ENCODE measurements at regions not wholly inside any gene's neighbourhood (a gene's known extent, or its start where the extent isn't known, plus 50 kb on each side); places are given as distances from the start of the nearest gene placed in this dataset.

GRCh38 chr14:98605043-98605442 lies 667.0 kb downstream of the BCL11B start:
- in situ Hi-C loops (cut with MboI; ENCODE audit: low sequenced_read_pairs) = no loop called here

- in situ Hi-C loops (cut with MboI; ENCODE audit: low sequenced_read_pairs) = no loop called here
These were observed 665.9 kb downstream of the BCL11B start for GRCh38 chr14:98606041-98606640.

GRCh38 chr14:98606816-98607215 lies 665.2 kb downstream of the BCL11B start:
- in situ Hi-C loops (cut with MboI; ENCODE audit: low sequenced_read_pairs) = no loop called here

- in situ Hi-C loops (cut with MboI; ENCODE audit: low sequenced_read_pairs) = no loop called here
These were observed 664.6 kb downstream of the BCL11B start for GRCh38 chr14:98607341-98607910.

GRCh38 chr14:98608071-98609060 lies 663.6 kb downstream of the BCL11B start:
- in situ Hi-C loops (cut with MboI; ENCODE audit: low sequenced_read_pairs) = no loop called here

- in situ Hi-C loops (cut with MboI; ENCODE audit: low sequenced_read_pairs) = no loop called here
These were observed 659.4 kb downstream of the BCL11B start for GRCh38 chr14:98612434-98613200.

- in situ Hi-C loops (cut with MboI; ENCODE audit: low sequenced_read_pairs) = no loop called here
These were observed 657.3 kb downstream of the BCL11B start for GRCh38 chr14:98614741-98615140.

GRCh38 chr14:98622208-98623051 lies 649.6 kb downstream of the BCL11B start:
- in situ Hi-C loops (cut with MboI; ENCODE audit: low sequenced_read_pairs) = no loop called here

GRCh38 chr14:98623788-98624415 lies 648.1 kb downstream of the BCL11B start:
- in situ Hi-C loops (cut with MboI; ENCODE audit: low sequenced_read_pairs) = no loop called here

- in situ Hi-C loops (cut with MboI; ENCODE audit: low sequenced_read_pairs) = no loop called here
These were observed 638.6 kb downstream of the BCL11B start for GRCh38 chr14:98633380-98633779.

GRCh38 chr14:98634043-98634820 lies 637.8 kb downstream of the BCL11B start:
- in situ Hi-C loops (cut with MboI; ENCODE audit: low sequenced_read_pairs) = no loop called here

GRCh38 chr14:98638366-98638765 lies 633.6 kb downstream of the BCL11B start:
- in situ Hi-C loops (cut with MboI; ENCODE audit: low sequenced_read_pairs) = no loop called here

GRCh38 chr14:98647754-98648153 lies 624.2 kb downstream of the BCL11B start:
- in situ Hi-C loops (cut with MboI; ENCODE audit: low sequenced_read_pairs) = no loop called here

- in situ Hi-C loops (cut with MboI; ENCODE audit: low sequenced_read_pairs) = no loop called here
These were observed 621.0 kb downstream of the BCL11B start for GRCh38 chr14:98651037-98651436.

GRCh38 chr14:98665007-98665406 lies 607.0 kb downstream of the BCL11B start:
- in situ Hi-C loops (cut with MboI; ENCODE audit: low sequenced_read_pairs) = no loop called here

- in situ Hi-C loops (cut with MboI; ENCODE audit: low sequenced_read_pairs) = no loop called here
These were observed 605.5 kb downstream of the BCL11B start for GRCh38 chr14:98666545-98666944.

GRCh38 chr14:98682033-98682432 lies 590.0 kb downstream of the BCL11B start:
- in situ Hi-C loops (cut with MboI; ENCODE audit: low sequenced_read_pairs) = no loop called here

- in situ Hi-C loops (cut with MboI; ENCODE audit: low sequenced_read_pairs) = no loop called here
These were observed 589.3 kb downstream of the BCL11B start for GRCh38 chr14:98682726-98683125.

GRCh38 chr14:98684468-98684867 lies 587.5 kb downstream of the BCL11B start:
- in situ Hi-C loops (cut with MboI; ENCODE audit: low sequenced_read_pairs) = no loop called here

All from HL-60/S4 (cell line).